Vagina (tissue), 2 donors: ENCODE measurements at regions not wholly inside any gene's neighbourhood (a gene's known extent, or its start where the extent isn't known, plus 50 kb on each side); places are given as distances from the start of the nearest gene placed in this dataset.

ENCODE experiments used
- DNase-seq, 2 donors: peaks; one replicate each; pipeline ENCODE4 v3.0.0-alpha.2; 2017; ENCODE audit errors: extremely low spot score in 2 of 2
- H3K27ac ChIP-seq: fragments of 200-600 bp; sonication (generic); one replicate; pipeline ENCODE4 v1.5.1; 2019
- H3K27me3 ChIP-seq: fragments of 200-600 bp; sonication (generic); one replicate; pipeline ENCODE4 v1.5.1; 2019
- H3K36me3 ChIP-seq, 2 donors: fragments of 200-600 bp; sonication (generic); one replicate each; pipeline ENCODE4 v1.5.1; 2017 to 2019
- H3K4me1 ChIP-seq: fragments of 200-600 bp; sonication (generic); one replicate; pipeline ENCODE4 v1.5.1; 2019
- H3K4me3 ChIP-seq, 2 donors: fragments of 200-600 bp; sonication (generic); 1 replicate in 1 of 2; 2 replicates in 1 of 2; pipeline ENCODE4 v1.5.1; 2016 to 2019
- H3K9me3 ChIP-seq: fragments of 200-600 bp; sonication (generic); one replicate; pipeline ENCODE4 v1.5.1; 2019
- CTCF ChIP-seq, 3 experiments: fragments of 450-650 bp in 2 of 3; fragments of 200-600 bp in 1 of 3; sonication (generic) in 1 of 3; IDR thresholded peaks; one replicate each; pipeline ENCODE4 v1.5.1; 2017 to 2019; ENCODE audit warnings: antibody characterized with exemption in 3 of 3, mild to moderate bottlenecking in 2 of 3, moderate library complexity in 2 of 3
- POLR2A ChIP-seq, 2 donors: fragments of 450-650 bp; IDR thresholded peaks; one replicate each; pipeline ENCODE4 v1.6.1; 2017; ENCODE audit warnings: antibody characterized with exemption in 2 of 2, mild to moderate bottlenecking in 2 of 2, moderate library complexity in 2 of 2
- POLR2AphosphoS5 ChIP-seq, 2 donors: sonication (generic); formaldehyde crosslinking; IDR thresholded peaks; one replicate each; pipeline ENCODE4 v1.9.0; 2017; ENCODE audit warnings: antibody characterized with exemption in 2 of 2, mild to moderate bottlenecking in 2 of 2, low read depth in 1 of 2; ENCODE audit not compliant: insufficient read depth in 1 of 2
- intact Hi-C: fragments of 100-400 bp; cut with DNase I; formaldehyde crosslinking; loops from one replicate; pipeline ENCODE4 v1.15.1; 2023

- H3K36me3 ChIP-seq = no peaks in the 10 kb centered on the region
- H3K27me3 ChIP-seq = no peaks in the 10 kb centered on the region
- TF ChIP-seq CTCF (IDR thresholded peaks at IDR 0.05) (no peak), POLR2A (IDR thresholded peaks at IDR 0.05) (no peak), POLR2AphosphoS5 (IDR thresholded peaks at IDR 0.05; ENCODE audit: insufficient read depth in 1 of 2, low read depth in 1 of 2) (no peak)
- H3K4me3 ChIP-seq = no peak overlapping the region
- DNase-seq = no peak
- H3K27ac ChIP-seq = no peak overlapping the region
- no peaks in the 10 kb centered on the region for H3K4me1 ChIP-seq
- intact Hi-C loops = no loop called here
- no peaks in the 10 kb centered on the region for H3K9me3 ChIP-seq
These were observed 592.3 kb downstream of the FRK start for GRCh38 chr6:115468272-115469005.

GRCh38 chr6:115467726-115468125 lies 593.0 kb downstream of the FRK start:
- intact Hi-C loops = no loop called here
- H3K27me3 ChIP-seq = no peaks in the 10 kb centered on the region
- H3K4me3 ChIP-seq = no peak overlapping the region
- no peak overlapping the region for H3K27ac ChIP-seq
- no peaks in the 10 kb centered on the region for H3K9me3 ChIP-seq
- no peaks in the 10 kb centered on the region for H3K36me3 ChIP-seq
- no peaks in the 10 kb centered on the region for H3K4me1 ChIP-seq
- DNase-seq = no peak
- no peak for TF ChIP-seq POLR2A (IDR thresholded peaks at IDR 0.05)
- TF ChIP-seq POLR2AphosphoS5 (IDR thresholded peaks at IDR 0.05; ENCODE audit: insufficient read depth in 1 of 2, low read depth in 1 of 2) = no peak
- no peak for TF ChIP-seq CTCF (IDR thresholded peaks at IDR 0.05)

GRCh38 chr6:115460913-115461312 lies 599.8 kb downstream of the FRK start:
- H3K9me3 ChIP-seq = no peaks in the 10 kb centered on the region
- no peaks in the 10 kb centered on the region for H3K36me3 ChIP-seq
- no peak for TF ChIP-seq POLR2A (IDR thresholded peaks at IDR 0.05)
- no peak for TF ChIP-seq POLR2AphosphoS5 (IDR thresholded peaks at IDR 0.05; ENCODE audit: insufficient read depth in 1 of 2, low read depth in 1 of 2)
- no peak for TF ChIP-seq CTCF (IDR thresholded peaks at IDR 0.05)
- no peak overlapping the region for H3K4me3 ChIP-seq
- H3K27me3 ChIP-seq = no peaks in the 10 kb centered on the region
- intact Hi-C loops = no loop called here
- no peak for DNase-seq
- H3K4me1 ChIP-seq = no peaks in the 10 kb centered on the region
- no peak overlapping the region for H3K27ac ChIP-seq

- intact Hi-C loops = no loop called here
- H3K4me3 ChIP-seq = no peak overlapping the region
- no peaks in the 10 kb centered on the region for H3K9me3 ChIP-seq
- H3K27ac ChIP-seq = no peak overlapping the region
- DNase-seq = no peak
- H3K27me3 ChIP-seq = no peaks in the 10 kb centered on the region
- TF ChIP-seq POLR2AphosphoS5 (IDR thresholded peaks at IDR 0.05; ENCODE audit: insufficient read depth in 1 of 2, low read depth in 1 of 2) = no peak
- no peak for TF ChIP-seq POLR2A (IDR thresholded peaks at IDR 0.05)
- no peak for TF ChIP-seq CTCF (IDR thresholded peaks at IDR 0.05)
- H3K4me1 ChIP-seq = no peaks in the 10 kb centered on the region
- H3K36me3 ChIP-seq = no peaks in the 10 kb centered on the region
These were observed 603.8 kb downstream of the FRK start for GRCh38 chr6:115456848-115457247.

GRCh38 chr6:115443825-115444478 lies 616.7 kb downstream of the FRK start:
- H3K9me3 ChIP-seq = no peaks in the 10 kb centered on the region
- no peak for DNase-seq
- H3K27me3 ChIP-seq = no peaks in the 10 kb centered on the region
- TF ChIP-seq POLR2AphosphoS5 (IDR thresholded peaks at IDR 0.05; ENCODE audit: insufficient read depth in 1 of 2, low read depth in 1 of 2) = no peak
- TF ChIP-seq POLR2A (IDR thresholded peaks at IDR 0.05) = no peak
- no peak for TF ChIP-seq CTCF (IDR thresholded peaks at IDR 0.05)
- no peak overlapping the region for H3K4me3 ChIP-seq
- intact Hi-C loops = no loop called here
- no peaks in the 10 kb centered on the region for H3K4me1 ChIP-seq
- H3K36me3 ChIP-seq = no peaks in the 10 kb centered on the region
- H3K27ac ChIP-seq = no peak overlapping the region
